HCT116 (cell line): ENCODE measurements at regions not wholly inside any gene's neighbourhood (a gene's known extent, or its start where the extent isn't known, plus 50 kb on each side); places are given as distances from the start of the nearest gene placed in this dataset.

Experiments used
- ATAC-seq: fragments of 200-7000 bp; cut with Tn5 transposase; 2 replicates; pipeline ENCODE4 v1.9.1; 2020; ENCODE audit warnings: mild to moderate bottlenecking, moderate library complexity
- BruUV-seq: library from RNA; stranded (reverse); fragments of 400-500 nt; replicated peaks from 2 replicates; lab custom pipeline; 2021; lab: Mats Ljungman, UMichigan
- CTCF ChIA-PET: fragments of 300-600 bp; sonication (Branson Sonifier 250); formaldehyde crosslinking; loops from one replicate; lab custom pipeline; 2021; ENCODE audit warnings: antibody characterized with exemption; lab: Charles Lee
- POLR2A ChIA-PET: fragments of 300-600, 350-600 bp; sonication (Branson Sonifier 250); formaldehyde crosslinking; loops from one replicate; lab custom pipeline; 2021; ENCODE audit warnings: antibody characterized with exemption; lab: Charles Lee
- RAD21 ChIA-PET, 2 experiments: fragments of 300-600 bp; sonication (Branson Sonifier 250); formaldehyde crosslinking; loops; one replicate each; lab custom pipeline; 2023; ENCODE audit warnings: low total read pairs in 2 of 2; ENCODE audit not compliant: uncharacterized antibody in 2 of 2, unreplicated experiment in 2 of 2, low non-redundant PET in 1 of 2; lab: Charles Lee
- DNase-seq: peaks from one replicate; pipeline ENCODE4 v3.0.0-alpha.2; 2010; ENCODE audit warnings: low read depth, low spot score
- H2AFZ ChIP-seq: fragments of 200-600 bp; shearing (Covaris generic), sonication (generic); 2 replicates; pipeline ENCODE4 v1.6.1; 2017; ENCODE audit warnings: low read depth, mixed run types, mixed read lengths, antibody characterized with exemption, low read length; ENCODE audit not compliant: poor library complexity, severe bottlenecking
- H3K27ac ChIP-seq: 2 replicates; pipeline ENCODE4 v1.5.1; 2012; ENCODE audit warnings: low read depth, low read length
- H3K27me3 ChIP-seq: fragments of 200-600 bp; sonication (generic); 2 replicates; pipeline ENCODE4 v1.6.1; 2016; ENCODE audit warnings: mixed run types, low read length, mixed read lengths; ENCODE audit not compliant: insufficient read depth
- H3K36me3 ChIP-seq, 2 experiments: fragments of 200-500 bp in 1 of 2; fragments of 200-600 bp in 1 of 2; sonication (Bioruptor generic) in 1 of 2; sonication (generic) in 1 of 2; 2 replicates each; pipeline versions ENCODE4 v1.5.1 to v1.6.1; 2014 to 2016; ENCODE audit warnings: low read length in 2 of 2, inconsistent platforms in 1 of 2, mixed read lengths in 1 of 2, mixed run types in 1 of 2; ENCODE audit not compliant: insufficient read depth in 2 of 2, control insufficient read depth in 1 of 2
- H3K4me1 ChIP-seq, 2 experiments: fragments of 200-600 bp in 1 of 2; sonication (generic) in 1 of 2; 2 replicates each; pipeline versions ENCODE4 v1.5.1 to v1.6.1; 2012 to 2017; ENCODE audit warnings: low read length in 2 of 2, inconsistent platforms in 1 of 2, mild to moderate bottlenecking in 1 of 2, mixed read lengths in 1 of 2, mixed run types in 1 of 2, moderate library complexity in 1 of 2; ENCODE audit not compliant: insufficient read depth in 2 of 2, control insufficient read depth in 1 of 2
- H3K4me2 ChIP-seq: fragments of 200-600 bp; sonication (generic); 2 replicates; pipeline ENCODE4 v1.6.1; 2017; ENCODE audit warnings: mixed run types, low read length, mixed read lengths
- H3K4me3 ChIP-seq, 2 experiments: fragments of 200-600 bp in 1 of 2; sonication (generic) in 1 of 2; replicated peaks in 1 of 2; 2 replicates each; pipeline ENCODE4 v1.5.1; 2011 to 2016; ENCODE audit warnings: low read length in 2 of 2, control low read depth in 1 of 2, low read depth in 1 of 2, mild to moderate bottlenecking in 1 of 2, mixed read lengths in 1 of 2, mixed run types in 1 of 2
- H3K79me2 ChIP-seq: fragments of 200-600 bp; sonication (generic); 2 replicates; pipeline ENCODE4 v1.6.1; 2017; ENCODE audit warnings: mild to moderate bottlenecking, mixed run types, low read length, moderate library complexity, mixed read lengths; ENCODE audit not compliant: insufficient read depth
- H3K9ac ChIP-seq: fragments of 200-600 bp; sonication (generic); 2 replicates; pipeline ENCODE4 v1.6.1; 2016; ENCODE audit warnings: low read length, mixed read lengths
- H3K9me2 ChIP-seq: fragments of 200-600 bp; sonication (generic), shearing (Covaris generic); 2 replicates; pipeline ENCODE4 v1.6.1; 2017; ENCODE audit warnings: mixed run types, mild to moderate bottlenecking, moderate library complexity; ENCODE audit not compliant: insufficient read depth
- H3K9me3 ChIP-seq, 2 experiments: fragments of 200-500 bp in 1 of 2; fragments of 200-600 bp in 1 of 2; sonication (Bioruptor generic) in 1 of 2; sonication (generic) in 1 of 2; 2 replicates each; pipeline ENCODE4 v1.6.1; 2014 to 2017; ENCODE audit warnings: low read length in 2 of 2, mixed read lengths in 2 of 2, inconsistent platforms in 1 of 2, low read depth in 1 of 2, mild to moderate bottlenecking in 1 of 2, mixed run types in 1 of 2, moderate library complexity in 1 of 2; ENCODE audit not compliant: control insufficient read depth in 1 of 2, insufficient read depth in 1 of 2
- H4K20me1 ChIP-seq: fragments of 200-600 bp; sonication (generic), shearing (Covaris generic); 2 replicates; pipeline ENCODE4 v1.6.1; 2017; ENCODE audit warnings: mixed run types, mild to moderate bottlenecking, moderate library complexity; ENCODE audit not compliant: insufficient read depth
- CBX3 ChIP-seq: IDR thresholded peaks from 2 replicates; pipeline ENCODE4 v1.6.1; 2012; ENCODE audit warnings: low read depth
- CEBPB ChIP-seq: IDR thresholded peaks from 2 replicates; pipeline ENCODE4 v1.6.1; 2012; ENCODE audit warnings: low read depth
- EGR1 ChIP-seq: IDR thresholded peaks from 2 replicates; pipeline ENCODE4 v1.6.1; 2012; ENCODE audit warnings: low read depth
- ELF1 ChIP-seq: IDR thresholded peaks from 2 replicates; pipeline ENCODE4 v1.6.1; 2012; ENCODE audit warnings: low read depth, borderline replicate concordance
- EZH2phosphoT487 ChIP-seq: fragments of 200-600 bp; IDR thresholded peaks from 2 replicates; pipeline ENCODE4 v1.6.1; 2018; ENCODE audit warnings: antibody characterized with exemption, borderline replicate concordance
- FOSL1 ChIP-seq: IDR thresholded peaks from 2 replicates; pipeline ENCODE4 v1.6.1; 2012; ENCODE audit warnings: low read depth
- JUND ChIP-seq: IDR thresholded peaks from 2 replicates; pipeline ENCODE4 v1.6.1; 2012
- POLR2AphosphoS5 ChIP-seq: IDR thresholded peaks from 2 replicates; pipeline ENCODE4 v1.6.1; 2011; ENCODE audit warnings: mild to moderate bottlenecking, low read depth, low read length, moderate library complexity
- RAD21 ChIP-seq: IDR thresholded peaks from 2 replicates; pipeline ENCODE4 v1.6.1; 2012; ENCODE audit warnings: low read depth, mild to moderate bottlenecking
- SIN3A ChIP-seq: IDR thresholded peaks from 2 replicates; pipeline ENCODE4 v1.6.1; 2012; ENCODE audit warnings: low read depth
- SP1 ChIP-seq: IDR thresholded peaks from 2 replicates; pipeline ENCODE4 v1.6.1; 2012; ENCODE audit warnings: low read depth
- SRF ChIP-seq: IDR thresholded peaks from 2 replicates; pipeline ENCODE4 v1.6.1; 2012; ENCODE audit warnings: low read depth
- TCF7L2 ChIP-seq: IDR thresholded peaks from 2 replicates; pipeline ENCODE4 v1.7.0; 2011; ENCODE audit warnings: borderline replicate concordance, inconsistent platforms; ENCODE audit not compliant: insufficient read depth, insufficient read length; ENCODE audit errors: extremely low read depth
- YY1 ChIP-seq: IDR thresholded peaks from 2 replicates; pipeline ENCODE4 v1.6.1; 2011; ENCODE audit warnings: low read length, low read depth, moderate library complexity, mild to moderate bottlenecking; ENCODE audit not compliant: insufficient replicate concordance; ENCODE audit errors: extremely low read depth
- ZFX ChIP-seq: fragments of 450-650 bp; IDR thresholded peaks from 2 replicates; pipeline ENCODE4 v1.6.1; 2017
- ZNF274 ChIP-seq: fragments of 200-500 bp; sonication (Bioruptor generic); IDR thresholded peaks from 2 replicates; pipeline ENCODE4 v1.6.1; 2014; ENCODE audit warnings: mild to moderate bottlenecking, low read depth, low read length, inconsistent platforms
- intact Hi-C: fragments of 100-400 bp; cut with micrococcal nuclease; formaldehyde crosslinking; loops from 2 replicates; pipeline ENCODE4 v1.10.0; 2022
- TF ChIP-seq, protein P1 (sequence below): IDR thresholded peaks from 2 replicates; pipeline ENCODE4 v1.6.1; 2012
- TF ChIP-seq, protein P2 (sequence below): IDR thresholded peaks from 2 replicates; pipeline ENCODE4 v1.6.1; 2011; ENCODE audit warnings: mild to moderate bottlenecking, low read length, moderate library complexity; ENCODE audit not compliant: insufficient replicate concordance; ENCODE audit errors: extremely low read depth
- TF ChIP-seq, protein P3 (sequence below): IDR thresholded peaks from 2 replicates; pipeline ENCODE4 v1.6.1; 2012
- TF ChIP-seq, protein P4 (sequence below): IDR thresholded peaks from 2 replicates; pipeline ENCODE4 v1.6.1; 2012; ENCODE audit warnings: low read depth

DNA sequence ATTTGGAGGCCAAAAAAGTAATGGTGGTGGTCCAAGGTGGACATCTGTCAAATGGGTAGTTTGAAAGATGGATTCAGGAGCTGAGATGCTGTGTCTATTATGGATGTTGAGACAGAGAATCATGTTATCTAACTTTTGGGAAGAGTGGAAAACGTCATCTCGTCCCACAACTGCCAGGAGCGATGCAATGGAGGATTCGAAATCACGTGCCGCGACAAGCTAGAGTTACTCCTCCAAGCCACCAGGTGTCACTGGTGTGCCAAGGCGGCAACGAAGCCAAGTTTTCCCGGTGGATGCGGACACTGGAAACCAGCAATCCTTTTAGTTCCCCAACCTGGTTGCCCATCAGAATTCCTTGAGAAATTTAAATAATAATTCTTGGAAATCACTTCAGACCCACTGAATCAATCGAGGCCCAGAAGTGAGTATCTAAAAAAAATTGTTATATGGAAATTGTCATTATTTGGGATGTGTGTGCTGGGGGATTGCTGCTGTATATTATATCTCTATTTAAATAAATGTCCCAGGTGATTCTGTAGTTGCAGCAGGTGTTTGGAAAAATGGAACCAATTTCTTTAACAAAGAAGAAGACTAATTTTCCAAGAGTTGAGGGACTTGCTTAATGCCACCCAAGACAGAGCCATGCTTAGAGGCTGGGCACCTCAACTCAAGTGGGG, 206.1 kb downstream of the HAPSTR1 start (continued):
- no peak for TF ChIP-seq ELF1
- TF ChIP-seq, protein P1, sequence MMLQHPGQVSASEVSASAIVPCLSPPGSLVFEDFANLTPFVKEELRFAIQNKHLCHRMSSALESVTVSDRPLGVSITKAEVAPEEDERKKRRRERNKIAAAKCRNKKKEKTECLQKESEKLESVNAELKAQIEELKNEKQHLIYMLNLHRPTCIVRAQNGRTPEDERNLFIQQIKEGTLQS, result no peak

DNA sequence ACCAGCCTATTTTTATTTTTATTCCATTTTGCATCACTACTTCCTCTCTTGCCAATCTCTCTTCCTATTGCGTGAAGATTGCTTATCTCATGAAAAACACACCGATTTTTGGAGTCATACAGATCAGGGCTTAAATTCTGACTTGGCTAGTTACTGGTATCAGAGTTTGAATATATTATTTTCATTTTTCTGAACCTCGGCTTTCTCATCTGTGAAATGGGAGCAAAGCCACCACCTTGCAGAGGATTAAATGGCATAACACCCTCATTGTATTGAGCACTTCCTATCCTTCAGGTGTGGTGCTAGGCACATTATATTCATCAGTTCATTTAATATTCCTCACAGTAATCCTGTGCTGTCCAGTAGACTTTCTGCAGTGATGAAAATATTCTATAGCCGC, 208.8 kb downstream of the HAPSTR1 start:
- BruUV-seq, result no TSS peak
- ATAC-seq, result no peak
- Histone ChIP-seq H4K20me1 (no peaks in the 10 kb centered on the region), H3K4me1 (no peaks in the 10 kb centered on the region), H3K9ac (no peak overlapping the region), H3K27me3 (peaks cover 8% of the 10 kb centered on the region), H3K9me3 (no peaks in the 10 kb centered on the region), H3K27ac (no peak overlapping the region), H3K9me2 (no peaks in the 10 kb centered on the region), H3K79me2 (no peaks in the 10 kb centered on the region), H3K4me3 (no peak overlapping the region), H2AFZ (no peak overlapping the region), H3K36me3 (no peaks in the 10 kb centered on the region), H3K4me2 (no peak overlapping the region)
- ChIA-PET CTCF (no interaction called here), POLR2A (no interaction called here), RAD21 (no interaction called here)
- intact Hi-C loops, result no loop called here
- no peak for DNase-seq
- TF ChIP-seq, protein P2, sequence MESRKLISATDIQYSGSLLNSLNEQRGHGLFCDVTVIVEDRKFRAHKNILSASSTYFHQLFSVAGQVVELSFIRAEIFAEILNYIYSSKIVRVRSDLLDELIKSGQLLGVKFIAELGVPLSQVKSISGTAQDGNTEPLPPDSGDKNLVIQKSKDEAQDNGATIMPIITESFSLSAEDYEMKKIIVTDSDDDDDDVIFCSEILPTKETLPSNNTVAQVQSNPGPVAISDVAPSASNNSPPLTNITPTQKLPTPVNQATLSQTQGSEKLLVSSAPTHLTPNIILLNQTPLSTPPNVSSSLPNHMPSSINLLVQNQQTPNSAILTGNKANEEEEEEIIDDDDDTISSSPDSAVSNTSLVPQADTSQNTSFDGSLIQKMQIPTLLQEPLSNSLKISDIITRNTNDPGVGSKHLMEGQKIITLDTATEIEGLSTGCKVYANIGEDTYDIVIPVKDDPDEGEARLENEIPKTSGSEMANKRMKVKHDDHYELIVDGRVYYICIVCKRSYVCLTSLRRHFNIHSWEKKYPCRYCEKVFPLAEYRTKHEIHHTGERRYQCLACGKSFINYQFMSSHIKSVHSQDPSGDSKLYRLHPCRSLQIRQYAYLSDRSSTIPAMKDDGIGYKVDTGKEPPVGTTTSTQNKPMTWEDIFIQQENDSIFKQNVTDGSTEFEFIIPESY, result no peak
- TF ChIP-seq CEBPB (no peak), EGR1 (no peak), ZNF274 (no peak), FOSL1 (no peak), EZH2phosphoT487 (no peak), ZFX (no peak), ELF1 (no peak), POLR2AphosphoS5 (no peak), CBX3 (no peak), TCF7L2 (no peak), RAD21 (no peak), SRF (no peak), SIN3A (no peak), JUND (no peak), YY1 (no peak), SP1 (no peak)
- TF ChIP-seq, protein P3, sequence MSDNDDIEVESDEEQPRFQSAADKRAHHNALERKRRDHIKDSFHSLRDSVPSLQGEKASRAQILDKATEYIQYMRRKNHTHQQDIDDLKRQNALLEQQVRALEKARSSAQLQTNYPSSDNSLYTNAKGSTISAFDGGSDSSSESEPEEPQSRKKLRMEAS, result no peak
- TF ChIP-seq, protein P4, sequence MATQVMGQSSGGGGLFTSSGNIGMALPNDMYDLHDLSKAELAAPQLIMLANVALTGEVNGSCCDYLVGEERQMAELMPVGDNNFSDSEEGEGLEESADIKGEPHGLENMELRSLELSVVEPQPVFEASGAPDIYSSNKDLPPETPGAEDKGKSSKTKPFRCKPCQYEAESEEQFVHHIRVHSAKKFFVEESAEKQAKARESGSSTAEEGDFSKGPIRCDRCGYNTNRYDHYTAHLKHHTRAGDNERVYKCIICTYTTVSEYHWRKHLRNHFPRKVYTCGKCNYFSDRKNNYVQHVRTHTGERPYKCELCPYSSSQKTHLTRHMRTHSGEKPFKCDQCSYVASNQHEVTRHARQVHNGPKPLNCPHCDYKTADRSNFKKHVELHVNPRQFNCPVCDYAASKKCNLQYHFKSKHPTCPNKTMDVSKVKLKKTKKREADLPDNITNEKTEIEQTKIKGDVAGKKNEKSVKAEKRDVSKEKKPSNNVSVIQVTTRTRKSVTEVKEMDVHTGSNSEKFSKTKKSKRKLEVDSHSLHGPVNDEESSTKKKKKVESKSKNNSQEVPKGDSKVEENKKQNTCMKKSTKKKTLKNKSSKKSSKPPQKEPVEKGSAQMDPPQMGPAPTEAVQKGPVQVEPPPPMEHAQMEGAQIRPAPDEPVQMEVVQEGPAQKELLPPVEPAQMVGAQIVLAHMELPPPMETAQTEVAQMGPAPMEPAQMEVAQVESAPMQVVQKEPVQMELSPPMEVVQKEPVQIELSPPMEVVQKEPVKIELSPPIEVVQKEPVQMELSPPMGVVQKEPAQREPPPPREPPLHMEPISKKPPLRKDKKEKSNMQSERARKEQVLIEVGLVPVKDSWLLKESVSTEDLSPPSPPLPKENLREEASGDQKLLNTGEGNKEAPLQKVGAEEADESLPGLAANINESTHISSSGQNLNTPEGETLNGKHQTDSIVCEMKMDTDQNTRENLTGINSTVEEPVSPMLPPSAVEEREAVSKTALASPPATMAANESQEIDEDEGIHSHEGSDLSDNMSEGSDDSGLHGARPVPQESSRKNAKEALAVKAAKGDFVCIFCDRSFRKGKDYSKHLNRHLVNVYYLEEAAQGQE, result no peak
- TF ChIP-seq, protein P1, result no peak
- TF ChIP-seq, all 23 proteins: peak for 0
